ENCODE measurements at regions not wholly inside any gene's neighbourhood (a gene's known extent, or its start where the extent isn't known, plus 50 kb on each side); places are given as distances from the start of the nearest gene placed in this dataset.

- TF ChIP-seq, protein P1, sequence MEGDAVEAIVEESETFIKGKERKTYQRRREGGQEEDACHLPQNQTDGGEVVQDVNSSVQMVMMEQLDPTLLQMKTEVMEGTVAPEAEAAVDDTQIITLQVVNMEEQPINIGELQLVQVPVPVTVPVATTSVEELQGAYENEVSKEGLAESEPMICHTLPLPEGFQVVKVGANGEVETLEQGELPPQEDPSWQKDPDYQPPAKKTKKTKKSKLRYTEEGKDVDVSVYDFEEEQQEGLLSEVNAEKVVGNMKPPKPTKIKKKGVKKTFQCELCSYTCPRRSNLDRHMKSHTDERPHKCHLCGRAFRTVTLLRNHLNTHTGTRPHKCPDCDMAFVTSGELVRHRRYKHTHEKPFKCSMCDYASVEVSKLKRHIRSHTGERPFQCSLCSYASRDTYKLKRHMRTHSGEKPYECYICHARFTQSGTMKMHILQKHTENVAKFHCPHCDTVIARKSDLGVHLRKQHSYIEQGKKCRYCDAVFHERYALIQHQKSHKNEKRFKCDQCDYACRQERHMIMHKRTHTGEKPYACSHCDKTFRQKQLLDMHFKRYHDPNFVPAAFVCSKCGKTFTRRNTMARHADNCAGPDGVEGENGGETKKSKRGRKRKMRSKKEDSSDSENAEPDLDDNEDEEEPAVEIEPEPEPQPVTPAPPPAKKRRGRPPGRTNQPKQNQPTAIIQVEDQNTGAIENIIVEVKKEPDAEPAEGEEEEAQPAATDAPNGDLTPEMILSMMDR (IDR thresholded peaks at IDR 0.05; ENCODE audit: control extremely low read depth, extremely low read depth), result no peak
- Histone ChIP-seq H3K27me3 (ENCODE audit: control insufficient read depth in 3 of 3, insufficient read depth in 3 of 3, low read length in 2 of 3) (no peaks in the 10 kb centered on the region), H3K36me3 (ENCODE audit: control insufficient read depth in 4 of 4, insufficient read depth in 4 of 4, low read length in 4 of 4) (no peaks in the 10 kb centered on the region), H3K4me3 (no peak overlapping the region), H3K9me3 (ENCODE audit: control insufficient read depth in 4 of 4, insufficient read depth in 3 of 4, low read length in 3 of 4) (no peaks in the 10 kb centered on the region), H3K4me1 (ENCODE audit: control insufficient read depth in 5 of 5, insufficient read depth in 5 of 5, low read length in 5 of 5) (peaks cover 0 to 8% (median 0%) of the 10 kb centered on the region in 5 donors), H3K27ac (ENCODE audit: low read depth in 1 of 2, low read length in 1 of 2) (no peak overlapping the region), H3K9ac (ENCODE audit: insufficient read depth in 1 of 2, low read length in 2 of 2) (no peak overlapping the region)
- WGBS, 2 donors, result 55 to 81% methylated on average over 3 of the region's 3 CpGs
- DNase-seq (peak in 1 of 3 donors; percentile 59), ATAC-seq (ENCODE audit: insufficient read depth, low FRiP score) (no peak)
Observed at GRCh38 chr7:16084370-16084769, 337.0 kb downstream of the CRPPA start.

DNA sequence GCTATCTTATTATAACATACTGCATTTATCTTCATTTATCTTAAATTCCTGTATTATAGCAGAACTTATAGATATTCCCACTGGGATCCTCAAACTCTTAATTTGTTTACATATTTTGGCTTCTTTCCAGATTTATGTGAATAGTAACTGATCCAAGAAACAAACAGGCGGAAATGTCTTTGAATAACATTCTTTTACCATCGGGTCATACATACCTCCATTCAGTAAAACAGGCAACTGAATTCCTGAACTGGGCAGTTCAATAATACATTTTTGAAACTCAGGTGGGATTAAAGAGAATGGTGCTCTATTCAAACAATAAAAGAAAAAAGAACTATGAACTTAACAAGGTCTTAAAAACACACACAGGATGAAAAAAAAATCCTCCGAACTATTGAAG lies 337.4 kb downstream of the CRPPA start:
- Histone ChIP-seq H3K4me3 (no peak overlapping the region), H3K27ac (ENCODE audit: low read depth in 1 of 2, low read length in 1 of 2) (no peak overlapping the region), H3K4me1 (ENCODE audit: control insufficient read depth in 5 of 5, insufficient read depth in 5 of 5, low read length in 5 of 5) (peaks cover 0 to 8% (median 0%) of the 10 kb centered on the region in 5 donors), H3K9me3 (ENCODE audit: control insufficient read depth in 4 of 4, insufficient read depth in 3 of 4, low read length in 3 of 4) (no peaks in the 10 kb centered on the region), H3K27me3 (ENCODE audit: control insufficient read depth in 3 of 3, insufficient read depth in 3 of 3, low read length in 2 of 3) (no peaks in the 10 kb centered on the region), H3K36me3 (ENCODE audit: control insufficient read depth in 4 of 4, insufficient read depth in 4 of 4, low read length in 4 of 4) (no peaks in the 10 kb centered on the region), H3K9ac (ENCODE audit: insufficient read depth in 1 of 2, low read length in 2 of 2) (no peak overlapping the region)
- 32 to 57% methylated on average over 3 of the region's 3 CpGs for WGBS, 2 donors
- DNase-seq, result peak in 2 of 3 donors; percentile 65
- TF ChIP-seq, protein P1 (IDR thresholded peaks at IDR 0.05; ENCODE audit: control extremely low read depth, extremely low read depth), result no peak
- ATAC-seq (ENCODE audit: insufficient read depth, low FRiP score), result no peak

DNA sequence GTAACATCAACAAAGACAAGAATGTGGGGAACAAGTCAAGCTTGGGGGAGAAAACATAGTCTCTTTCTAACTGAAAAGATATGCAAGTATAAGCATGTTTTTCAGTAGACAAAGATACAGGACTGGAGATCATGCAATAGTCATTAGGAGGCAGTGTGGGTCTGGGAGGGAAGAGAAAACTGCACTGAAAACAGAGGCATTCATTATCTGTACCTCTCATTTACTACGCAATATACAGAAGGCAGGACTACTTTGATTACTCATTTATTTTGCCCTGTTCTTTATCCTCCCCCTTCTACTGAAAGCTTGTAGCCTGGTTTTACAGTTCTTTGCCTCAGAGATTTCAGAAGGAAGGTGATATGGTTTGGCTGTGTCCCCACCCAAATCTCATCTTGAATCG lies 341.2 kb downstream of the CRPPA start:
- no peak overlapping the region for H3K27ac ChIP-seq (ENCODE audit: low read depth in 1 of 2, low read length in 1 of 2)
- 97% methylated on average over 2 of the region's 2 CpGs for whole genome bisulfite sequencing, 2 donors
- no peaks in the 10 kb centered on the region for H3K9me3 ChIP-seq (ENCODE audit: control insufficient read depth in 4 of 4, insufficient read depth in 3 of 4, low read length in 3 of 4)
- no peak overlapping the region for H3K9ac ChIP-seq (ENCODE audit: insufficient read depth in 1 of 2, low read length in 2 of 2)
- peaks cover 0 to 21% (median 0%) of the 10 kb centered on the region in 5 donors for H3K4me1 ChIP-seq (ENCODE audit: control insufficient read depth in 5 of 5, insufficient read depth in 5 of 5, low read length in 5 of 5)
- ATAC-seq (ENCODE audit: insufficient read depth, low FRiP score) (no peak), DNase-seq (no peak)
- no peak overlapping the region for H3K4me3 ChIP-seq
- no peaks in the 10 kb centered on the region for H3K27me3 ChIP-seq (ENCODE audit: control insufficient read depth in 3 of 3, insufficient read depth in 3 of 3, low read length in 2 of 3)
- TF ChIP-seq, protein P1 (IDR thresholded peaks at IDR 0.05; ENCODE audit: control extremely low read depth, extremely low read depth), result no peak
- H3K36me3 ChIP-seq (ENCODE audit: control insufficient read depth in 4 of 4, insufficient read depth in 4 of 4, low read length in 4 of 4), result no peaks in the 10 kb centered on the region

DNA sequence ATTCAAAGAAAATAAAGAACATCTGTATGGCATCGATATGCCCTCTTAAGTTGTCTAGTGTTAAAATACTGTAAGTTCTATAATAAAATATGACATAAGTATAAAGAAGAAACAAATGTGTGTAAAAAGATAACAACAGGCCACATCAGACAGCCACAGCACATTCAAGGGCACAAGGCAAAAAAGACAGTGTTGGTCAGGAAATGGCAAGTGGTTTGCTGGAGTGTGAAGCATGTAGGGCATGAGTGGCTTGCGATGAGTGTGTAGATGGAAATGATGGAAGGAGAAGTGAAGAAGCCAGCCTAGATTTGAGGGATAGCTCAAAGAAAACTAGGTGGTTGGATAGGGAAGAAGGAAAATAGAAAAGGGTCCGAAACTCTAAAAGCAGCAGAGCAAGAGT lies 341.6 kb downstream of the CRPPA start:
- DNase-seq (no peak), ATAC-seq (ENCODE audit: insufficient read depth, low FRiP score) (no peak)
- no peak overlapping the region for H3K27ac ChIP-seq (ENCODE audit: low read depth in 1 of 2, low read length in 1 of 2)
- H3K9me3 ChIP-seq (ENCODE audit: control insufficient read depth in 4 of 4, insufficient read depth in 3 of 4, low read length in 3 of 4), result no peaks in the 10 kb centered on the region
- TF ChIP-seq, protein P1 (IDR thresholded peaks at IDR 0.05; ENCODE audit: control extremely low read depth, extremely low read depth), result no peak
- no peaks in the 10 kb centered on the region for H3K36me3 ChIP-seq (ENCODE audit: control insufficient read depth in 4 of 4, insufficient read depth in 4 of 4, low read length in 4 of 4)
- no peaks in the 10 kb centered on the region for H3K27me3 ChIP-seq (ENCODE audit: control insufficient read depth in 3 of 3, insufficient read depth in 3 of 3, low read length in 2 of 3)
- no peak overlapping the region for H3K9ac ChIP-seq (ENCODE audit: insufficient read depth in 1 of 2, low read length in 2 of 2)
- peaks cover 0 to 21% (median 0%) of the 10 kb centered on the region in 5 donors for H3K4me1 ChIP-seq (ENCODE audit: control insufficient read depth in 5 of 5, insufficient read depth in 5 of 5, low read length in 5 of 5)
- no peak overlapping the region for H3K4me3 ChIP-seq
- WGBS, 2 donors, result 88 to 89% methylated on average over 3 of the region's 3 CpGs
